GM18508 (cell line): ENCODE measurements at regions not wholly inside any gene's neighbourhood (a gene's known extent, or its start where the extent isn't known, plus 50 kb on each side); places are given as distances from the start of the nearest gene placed in this dataset.
A peak's percentile ranks its signal among the peaks of the same experiment; 100 is the strongest.
"Not testable (repeated sequence)": the region's sequence is repeated elsewhere in the genome, so short reads cannot be mapped to it uniquely, and the experiment has no call there.

Experiments
- ATAC-seq: cut with Tn5 transposase; IDR thresholded peaks from one replicate; pipeline ENCODE4 v1.9.1; 2021; ENCODE audit warnings: moderate number of reproducible peaks; ENCODE audit not compliant: insufficient read depth, unreplicated experiment

GRCh38 chr2:167607731-167608130 is 639.7 kb downstream of the STK39 start:
- no peak for ATAC-seq

GRCh38 chr2:167607211-167607610 is 640.2 kb downstream of the STK39 start:
- no peak for ATAC-seq

- no peak for ATAC-seq
These were observed 645.3 kb downstream of the STK39 start for GRCh38 chr2:167602122-167602521.

GRCh38 chr2:167599219-167599618 is 648.2 kb downstream of the STK39 start:
- no peak for ATAC-seq

GRCh38 chr2:167595839-167596471 is 651.4 kb downstream of the STK39 start:
- peak; percentile 98 for ATAC-seq

GRCh38 chr2:167595021-167595420 is 652.4 kb downstream of the STK39 start:
- ATAC-seq = no peak

- ATAC-seq = no peak
These were observed 655.0 kb downstream of the STK39 start for GRCh38 chr2:167592441-167592840.

- ATAC-seq = no peak
These were observed 664.8 kb downstream of the STK39 start for GRCh38 chr2:167582619-167583018.

- no peak for ATAC-seq
These were observed 665.3 kb downstream of the STK39 start for GRCh38 chr2:167581961-167582574.

- no peak for ATAC-seq
These were observed 667.6 kb downstream of the STK39 start for GRCh38 chr2:167579826-167580225.

- ATAC-seq = no peak
These were observed 672.1 kb downstream of the STK39 start for GRCh38 chr2:167575276-167575675.

GRCh38 chr2:167572883-167573619 is 674.3 kb downstream of the STK39 start:
- no peak for ATAC-seq

- no peak for ATAC-seq
These were observed 677.0 kb downstream of the STK39 start for GRCh38 chr2:167570370-167570769.

- not testable (repeated sequence) for ATAC-seq
These were observed 675.8 kb downstream of the XIRP2 start for GRCh38 chr2:167563885-167564619.

GRCh38 chr2:167558272-167558991 is 670.2 kb downstream of the XIRP2 start:
- ATAC-seq = not testable (repeated sequence)

GRCh38 chr2:167555098-167555720 is 666.9 kb downstream of the XIRP2 start:
- no peak for ATAC-seq

GRCh38 chr2:167553635-167554034 is 665.4 kb downstream of the XIRP2 start:
- no peak for ATAC-seq

GRCh38 chr2:167551416-167551815 is 663.1 kb downstream of the XIRP2 start:
- ATAC-seq = no peak

- no peak for ATAC-seq
These were observed 662.2 kb downstream of the XIRP2 start for GRCh38 chr2:167550448-167550847.

- ATAC-seq = no peak
These were observed 660.1 kb downstream of the XIRP2 start for GRCh38 chr2:167548396-167548795.
